H1 (cell line): ENCODE measurements at regions not wholly inside any gene's neighbourhood (a gene's known extent, or its start where the extent isn't known, plus 50 kb on each side); places are given as distances from the start of the nearest gene placed in this dataset.

Experiments used
- CTCF ChIA-PET: fragments of 300-600 bp; sonication (Branson Sonifier 250); formaldehyde crosslinking; loops from one replicate; lab custom pipeline; 2021; ENCODE audit not compliant: partially characterized antibody; lab: Charles Lee
- POLR2A ChIA-PET: fragments of 300-600 bp; sonication (Branson Sonifier 250); formaldehyde crosslinking; loops from one replicate; lab custom pipeline; 2021; ENCODE audit warnings: inconsistent platforms; ENCODE audit not compliant: partially characterized antibody; lab: Charles Lee
- DNase-seq, 2 experiments: peaks; one replicate each; pipeline versions ENCODE4 v3.0.0 to v3.0.0-alpha.2; 2010 to 2022; ENCODE audit warnings: low spot score in 2 of 2, low read depth in 1 of 2, mixed read lengths in 1 of 2
- FAIRE-seq: peaks from 2 replicates; lab custom pipeline; 2011; peaks lifted over from hg19 to GRCh38; lab: Jason Lieb, UNC
- H2AFZ ChIP-seq: 2 replicates; pipeline ENCODE4 v1.8.1; 2012; ENCODE audit warnings: low read length, inconsistent platforms
- H2AK5ac ChIP-seq: 2 replicates; pipeline ENCODE4 v1.6.1; 2013; ENCODE audit warnings: low read depth, low read length
- H2BK120ac ChIP-seq: replicated peaks from 2 replicates; pipeline ENCODE3; 2013; ENCODE audit warnings: low read depth, low read length, inconsistent platforms
- H2BK12ac ChIP-seq: 2 replicates; pipeline ENCODE4 v1.6.1; 2013; ENCODE audit warnings: low read depth, low read length
- H2BK15ac ChIP-seq: 2 replicates; pipeline ENCODE4 v1.6.1; 2013; ENCODE audit warnings: low read length
- H2BK20ac ChIP-seq: 2 replicates; pipeline ENCODE4 v1.6.1; 2013; ENCODE audit warnings: low read length
- H2BK5ac ChIP-seq: 2 replicates; pipeline ENCODE4 v1.6.1; 2013; ENCODE audit warnings: low read depth, low read length
- H3K14ac ChIP-seq: 2 replicates; pipeline ENCODE4 v1.6.1; 2013; ENCODE audit warnings: inconsistent platforms; ENCODE audit not compliant: insufficient read length
- H3K18ac ChIP-seq: 2 replicates; pipeline ENCODE4 v1.6.1; 2013; ENCODE audit warnings: low read length; ENCODE audit errors: extremely low read depth
- H3K23ac ChIP-seq: 2 replicates; pipeline ENCODE4 v1.6.1; 2013; ENCODE audit warnings: inconsistent platforms; ENCODE audit not compliant: insufficient read length
- H3K23me2 ChIP-seq: 2 replicates; pipeline ENCODE4 v1.6.1; 2013; ENCODE audit warnings: low read depth, low read length
- H3K27ac ChIP-seq: 2 replicates; pipeline ENCODE4 v1.6.1; 2011; ENCODE audit warnings: low read depth, low read length, inconsistent platforms
- H3K27me3 ChIP-seq, 4 experiments: replicated peaks in 1 of 4; 1 replicate in 1 of 4; 2 replicates in 3 of 4; pipeline versions ENCODE4 v1.6.1 to v1.8.1; 2011 to 2013; ENCODE audit warnings: low read length in 3 of 4, mild to moderate bottlenecking in 3 of 4, inconsistent platforms in 2 of 4, mixed read lengths in 2 of 4, moderate library complexity in 1 of 4; ENCODE audit not compliant: control insufficient read depth in 3 of 4, insufficient read depth in 3 of 4; ENCODE audit errors: extremely low read depth in 1 of 4
- H3K36me3 ChIP-seq, 4 experiments: 2 replicates each; pipeline versions ENCODE4 v1.6.1 to v1.8.1; 2011 to 2013; ENCODE audit warnings: mild to moderate bottlenecking in 4 of 4, low read length in 3 of 4, moderate library complexity in 2 of 4, control low read depth in 1 of 4, inconsistent platforms in 1 of 4; ENCODE audit not compliant: insufficient read depth in 4 of 4, control insufficient read depth in 2 of 4
- H3K4ac ChIP-seq: replicated peaks from 2 replicates; pipeline ENCODE3; 2013; ENCODE audit warnings: low read length, low read depth, mixed read lengths, inconsistent platforms; ENCODE audit not compliant: insufficient read length
- H3K4me1 ChIP-seq, 4 experiments: replicated peaks in 1 of 4; 1 replicate in 1 of 4; 2 replicates in 3 of 4; pipeline versions ENCODE4 v1.6.1 to v1.8.1; 2011 to 2013; ENCODE audit warnings: low read length in 3 of 4, inconsistent platforms in 2 of 4, mixed read lengths in 1 of 4; ENCODE audit not compliant: insufficient read depth in 4 of 4, control insufficient read depth in 3 of 4
- H3K4me2 ChIP-seq, 2 experiments: 2 replicates each; pipeline versions ENCODE4 v1.6.1 to v1.8.1; 2011 to 2013; ENCODE audit warnings: low read depth in 2 of 2, low read length in 2 of 2, control low read depth in 1 of 2, inconsistent platforms in 1 of 2, mild to moderate bottlenecking in 1 of 2; ENCODE audit not compliant: insufficient read depth in 1 of 2
- H3K4me3 ChIP-seq, 4 experiments: fragments of 200-600, 300-600 bp in 1 of 4; sonication (generic), shearing (Covaris generic), sonication (Bioruptor Twin) in 1 of 4; 2 replicates each; pipeline versions ENCODE4 v1.5.1 to v1.8.1; 2011 to 2016; ENCODE audit warnings: low read length in 4 of 4, low read depth in 3 of 4, control low read depth in 2 of 4, inconsistent platforms in 2 of 4, mild to moderate bottlenecking in 2 of 4, mixed read lengths in 1 of 4, moderate library complexity in 1 of 4; ENCODE audit not compliant: insufficient read depth in 2 of 4; ENCODE audit errors: extremely low read depth in 1 of 4
- H3K56ac ChIP-seq: replicated peaks from 2 replicates; pipeline ENCODE3; 2013; ENCODE audit warnings: low read depth, mild to moderate bottlenecking, mixed read lengths, low read length, inconsistent platforms; ENCODE audit not compliant: insufficient read length
- H3K79me1 ChIP-seq: 2 replicates; pipeline ENCODE4 v1.6.1; 2013; ENCODE audit warnings: low read depth, low read length, control low read depth
- H3K79me2 ChIP-seq, 2 experiments: 2 replicates each; pipeline versions ENCODE4 v1.6.1 to v1.8.1; 2012 to 2013; ENCODE audit warnings: low read length in 2 of 2, mild to moderate bottlenecking in 2 of 2, inconsistent platforms in 1 of 2; ENCODE audit not compliant: insufficient read depth in 2 of 2, control insufficient read depth in 1 of 2
- H3K9ac ChIP-seq, 4 experiments: replicated peaks in 1 of 4; 1 replicate in 1 of 4; 2 replicates in 3 of 4; pipeline versions ENCODE4 v1.6.1 to v1.8.1; 2011 to 2013; ENCODE audit warnings: low read depth in 3 of 4, low read length in 3 of 4, control low read depth in 2 of 4, mild to moderate bottlenecking in 2 of 4, moderate library complexity in 2 of 4, inconsistent platforms in 1 of 4; ENCODE audit errors: extremely low read depth in 1 of 4
- H3K9me3 ChIP-seq, 2 experiments: 2 replicates each; pipeline versions ENCODE4 v1.6.1 to v1.8.1; 2012 to 2013; ENCODE audit warnings: mild to moderate bottlenecking in 2 of 2, moderate library complexity in 2 of 2, control low read depth in 1 of 2, inconsistent platforms in 1 of 2, low read depth in 1 of 2, low read length in 1 of 2, mixed read lengths in 1 of 2; ENCODE audit not compliant: insufficient read depth in 2 of 2
- H4K20me1 ChIP-seq, 2 experiments: replicated peaks in 1 of 2; 2 replicates each; pipeline versions ENCODE3 to v1.8.1; 2011 to 2013; ENCODE audit warnings: inconsistent platforms in 2 of 2, low read length in 2 of 2, mild to moderate bottlenecking in 1 of 2; ENCODE audit not compliant: insufficient read depth in 2 of 2, control insufficient read depth in 1 of 2
- H4K5ac ChIP-seq: 2 replicates; pipeline ENCODE4 v1.6.1; 2013; ENCODE audit warnings: low read length, low read depth, mixed read lengths, inconsistent platforms; ENCODE audit not compliant: insufficient read length
- H4K8ac ChIP-seq: 2 replicates; pipeline ENCODE4 v1.8.0; 2013; ENCODE audit warnings: mild to moderate bottlenecking, moderate library complexity, low read length, inconsistent platforms; ENCODE audit not compliant: insufficient read depth; ENCODE audit errors: extremely low read depth
- H4K91ac ChIP-seq: replicated peaks from 2 replicates; pipeline ENCODE3; 2013; ENCODE audit warnings: low read length, mixed read lengths, inconsistent platforms; ENCODE audit not compliant: insufficient read length
- BRCA1 ChIP-seq: IDR thresholded peaks from 2 replicates; pipeline ENCODE4 v1.6.1; 2012; ENCODE audit warnings: low read depth, low read length, improper control_type of control experiment
- CBX5 ChIP-seq: fragments of 300-800, 300-1000 bp; sonication (generic); IDR thresholded peaks from 2 replicates; pipeline ENCODE4 v1.7.1; 2016; ENCODE audit warnings: antibody characterized with exemption, low read length, low read depth
- CBX8 ChIP-seq: fragments of 300-800, 300-1000 bp; sonication (generic); IDR thresholded peaks from 2 replicates; pipeline ENCODE4 v1.7.1; 2016; ENCODE audit warnings: low read depth, low read length, borderline replicate concordance
- CTBP2 ChIP-seq: IDR thresholded peaks from 2 replicates; pipeline ENCODE4 v1.7.0; 2011; ENCODE audit warnings: borderline replicate concordance, mild to moderate bottlenecking, moderate library complexity, mixed read lengths, low read length; ENCODE audit not compliant: insufficient read depth, insufficient read length
- EP300 ChIP-seq, 2 experiments: IDR thresholded peaks; 1 replicate in 1 of 2; 2 replicates in 1 of 2; pipeline ENCODE4 v1.6.1; 2011 to 2012; ENCODE audit warnings: low read depth in 2 of 2, low read length in 2 of 2, mild to moderate bottlenecking in 2 of 2, borderline replicate concordance in 1 of 2, inconsistent platforms in 1 of 2, moderate library complexity in 1 of 2
- POU5F1 ChIP-seq: IDR thresholded peaks from 2 replicates; pipeline ENCODE4 v1.6.1; 2011; ENCODE audit warnings: low read depth, mild to moderate bottlenecking, low read length, moderate library complexity
- SAP30 ChIP-seq: fragments of 300-600 bp; sonication (generic); IDR thresholded peaks from 2 replicates; pipeline ENCODE4 v1.7.1; 2012; ENCODE audit warnings: low read length, moderate library complexity, mild to moderate bottlenecking, inconsistent platforms; ENCODE audit not compliant: insufficient read depth, insufficient replicate concordance
- SUZ12 ChIP-seq: fragments of 200-600 bp; sonication (generic); IDR thresholded peaks from 2 replicates; pipeline ENCODE4 v1.6.1; 2012; ENCODE audit warnings: mild to moderate bottlenecking, inconsistent platforms, low read length, moderate library complexity, mixed read lengths
- TBP ChIP-seq: IDR thresholded peaks from 2 replicates; pipeline ENCODE4 v1.6.1; 2011; ENCODE audit warnings: low read depth, low read length, improper control_type of control experiment
- WGBS, 2 experiments: shearing (Covaris generic) in 1 of 2; methylation state at CpG; one replicate each; pipeline versions ENCODE4 v1.1.6 to v1.1.7; 2013 to 2015; ENCODE audit warnings: low lambda C conversion rate in 2 of 2, mixed read lengths in 2 of 2, inconsistent platforms in 1 of 2, low coverage in 1 of 2, missing lambda C conversion rate in 1 of 2; ENCODE audit not compliant: insufficient replicate concordance in 2 of 2, insufficient coverage in 1 of 2, insufficient read length in 1 of 2; ENCODE audit errors: extremely low coverage in 1 of 2, missing lambda C conversion rate in 1 of 2; 5-methylcytosine and 5-hydroxymethylcytosine counted together
- TF ChIP-seq, protein P1 (sequence below): IDR thresholded peaks from 2 replicates; pipeline ENCODE4 v1.6.1; 2011; ENCODE audit warnings: low read depth, mild to moderate bottlenecking, low read length; ENCODE audit not compliant: insufficient read depth
- TF ChIP-seq, protein P2 (sequence below), 3 experiments: IDR thresholded peaks; 1 replicate in 2 of 3; 2 replicates in 1 of 3; pipeline versions ENCODE4 v1.5.1 to v1.6.1; 2011; ENCODE audit warnings: low read length in 3 of 3, mild to moderate bottlenecking in 3 of 3, inconsistent platforms in 2 of 3, low read depth in 1 of 3, moderate library complexity in 1 of 3; ENCODE audit not compliant: insufficient read depth in 1 of 3; ENCODE audit errors: control extremely low read depth in 1 of 3

DNA sequence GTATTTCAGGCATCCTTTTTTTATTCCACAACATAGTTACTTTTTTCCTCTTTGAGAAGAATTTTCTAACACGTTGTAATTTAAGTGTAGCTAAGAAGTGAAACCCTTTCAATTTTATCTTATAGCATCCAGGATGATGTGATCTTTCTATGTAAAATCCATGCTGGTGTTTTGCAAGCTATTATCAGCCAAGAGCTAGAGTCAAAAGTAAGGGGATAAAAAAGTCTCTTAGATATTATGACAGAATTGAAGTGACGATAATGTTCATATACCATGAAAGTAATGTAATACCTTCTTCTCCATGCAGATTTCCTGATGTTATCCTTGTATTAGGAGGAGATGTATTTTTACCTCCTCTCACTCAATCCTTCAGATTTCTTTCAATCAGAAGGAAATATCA is 64.2 kb upstream of the MBL2 start:
- Histone ChIP-seq H3K4me3 (no peak overlapping the region), H3K4me2 (no peak overlapping the region), H4K91ac (no peak overlapping the region), H2AFZ (no peak overlapping the region), H3K56ac (no peak overlapping the region), H2BK15ac (no peak overlapping the region), H3K18ac (no peak overlapping the region), H2AK5ac (no peak overlapping the region), H3K79me2 (no peaks in the 10 kb centered on the region), H3K9me3 (peaks cover 4% of the 10 kb centered on the region in 2 experiments; a peak in 1 of 4 replicates), H3K79me1 (no peaks in the 10 kb centered on the region), H3K4ac (no peak overlapping the region), H3K14ac (no peak overlapping the region), H3K4me1 (no peaks in the 10 kb centered on the region), H4K20me1 (no peaks in the 10 kb centered on the region), H3K9ac (no peak overlapping the region), H3K36me3 (no peaks in the 10 kb centered on the region), H2BK5ac (no peak overlapping the region), H4K5ac (no peak overlapping the region), H3K23ac (no peak overlapping the region), H2BK12ac (no peak overlapping the region), H3K27me3 (no peaks in the 10 kb centered on the region), H3K23me2 (no peaks in the 10 kb centered on the region), H4K8ac (no peak overlapping the region), H3K27ac (no peak overlapping the region), H2BK120ac (no peak overlapping the region), H2BK20ac (no peak overlapping the region)
- FAIRE-seq (no peak), DNase-seq (no peak)
- ChIA-PET CTCF (interaction anchor here (1.0 to 1.1 kb wide), 2 partner anchors 19 to 1296 kb away, joined by 3 to 4 read pairs; no protein-coding TSS in a partner anchor), POLR2A (no interaction called here)
- 89% methylated on average over 2 of the region's 2 CpGs; no CpG with 5 or more reads in 1 of the 2 experiments for WGBS, 2 experiments
- TF ChIP-seq POU5F1, result no peak
- TF ChIP-seq, protein P1, sequence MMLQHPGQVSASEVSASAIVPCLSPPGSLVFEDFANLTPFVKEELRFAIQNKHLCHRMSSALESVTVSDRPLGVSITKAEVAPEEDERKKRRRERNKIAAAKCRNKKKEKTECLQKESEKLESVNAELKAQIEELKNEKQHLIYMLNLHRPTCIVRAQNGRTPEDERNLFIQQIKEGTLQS, result no peak
- TF ChIP-seq CBX8, result no peak
- TF ChIP-seq SAP30, result no peak
- no peak for TF ChIP-seq EP300 (IDR thresholded peaks at IDR 0.05; ENCODE audit: borderline replicate concordance in 1 of 2, low read depth in 2 of 2, low read length in 2 of 2)
- no peak for TF ChIP-seq CBX5
- TF ChIP-seq, protein P2, sequence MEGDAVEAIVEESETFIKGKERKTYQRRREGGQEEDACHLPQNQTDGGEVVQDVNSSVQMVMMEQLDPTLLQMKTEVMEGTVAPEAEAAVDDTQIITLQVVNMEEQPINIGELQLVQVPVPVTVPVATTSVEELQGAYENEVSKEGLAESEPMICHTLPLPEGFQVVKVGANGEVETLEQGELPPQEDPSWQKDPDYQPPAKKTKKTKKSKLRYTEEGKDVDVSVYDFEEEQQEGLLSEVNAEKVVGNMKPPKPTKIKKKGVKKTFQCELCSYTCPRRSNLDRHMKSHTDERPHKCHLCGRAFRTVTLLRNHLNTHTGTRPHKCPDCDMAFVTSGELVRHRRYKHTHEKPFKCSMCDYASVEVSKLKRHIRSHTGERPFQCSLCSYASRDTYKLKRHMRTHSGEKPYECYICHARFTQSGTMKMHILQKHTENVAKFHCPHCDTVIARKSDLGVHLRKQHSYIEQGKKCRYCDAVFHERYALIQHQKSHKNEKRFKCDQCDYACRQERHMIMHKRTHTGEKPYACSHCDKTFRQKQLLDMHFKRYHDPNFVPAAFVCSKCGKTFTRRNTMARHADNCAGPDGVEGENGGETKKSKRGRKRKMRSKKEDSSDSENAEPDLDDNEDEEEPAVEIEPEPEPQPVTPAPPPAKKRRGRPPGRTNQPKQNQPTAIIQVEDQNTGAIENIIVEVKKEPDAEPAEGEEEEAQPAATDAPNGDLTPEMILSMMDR (IDR thresholded peaks at IDR 0.05; ENCODE audit: control extremely low read depth in 1 of 3, insufficient read depth in 1 of 3, low read depth in 1 of 3, low read length in 3 of 3), result no peak
- no peak for TF ChIP-seq BRCA1
- TF ChIP-seq SUZ12, result no peak
- no peak for TF ChIP-seq TBP
- no peak for TF ChIP-seq CTBP2
